Kidney epithelial cell (primary cell): ENCODE measurements at regions not wholly inside any gene's neighbourhood (a gene's known extent, or its start where the extent isn't known, plus 50 kb on each side); places are given as distances from the start of the nearest gene placed in this dataset.

Experiments
- DNase-seq: peaks from one replicate; pipeline ENCODE4 v3.0.0-alpha.2; 2010; ENCODE audit warnings: low read depth
- H3K27me3 ChIP-seq: 2 replicates; pipeline ENCODE4 v1.6.0; 2011; ENCODE audit warnings: low read length; ENCODE audit not compliant: control insufficient read depth, insufficient read depth
- H3K36me3 ChIP-seq: 2 replicates; pipeline ENCODE4 v1.5.1; 2011; ENCODE audit warnings: low read length; ENCODE audit not compliant: control insufficient read depth, insufficient read depth
- H3K4me3 ChIP-seq: 2 replicates; pipeline ENCODE4 v1.5.1; 2011; ENCODE audit warnings: low read depth, mild to moderate bottlenecking, control low read depth, low read length
- CTCF ChIP-seq: IDR thresholded peaks from 2 replicates; pipeline ENCODE4 v1.5.1; 2011; ENCODE audit warnings: mild to moderate bottlenecking, moderate library complexity, low read length, control low read depth, inconsistent platforms; ENCODE audit not compliant: insufficient read depth, poor library complexity, severe bottlenecking

GRCh38 chr6:133047065-133047665 is 194.0 kb upstream of the EYA4 start:
- no peak for TF ChIP-seq CTCF
- DNase-seq = no peak

GRCh38 chr6:133047706-133048105 is 193.5 kb upstream of the EYA4 start:
- no peak for DNase-seq
- H3K36me3 ChIP-seq = no peaks in the 10 kb centered on the region
- TF ChIP-seq CTCF = no peak
- H3K4me3 ChIP-seq = no peak overlapping the region
- no peaks in the 10 kb centered on the region for H3K27me3 ChIP-seq

More at GRCh38 chr6:133047065-133047665, 194.0 kb upstream of the EYA4 start:
- Histone ChIP-seq H3K36me3 (no peaks in the 10 kb centered on the region), H3K27me3 (no peaks in the 10 kb centered on the region), H3K4me3 (no peak overlapping the region)

- no peak for TF ChIP-seq CTCF
- Histone ChIP-seq H3K36me3 (no peaks in the 10 kb centered on the region), H3K27me3 (no peaks in the 10 kb centered on the region), H3K4me3 (no peak overlapping the region)
- DNase-seq = no peak
These were observed 189.9 kb upstream of the EYA4 start for GRCh38 chr6:133051240-133051639.

- no peak overlapping the region for H3K4me3 ChIP-seq
- no peak for TF ChIP-seq CTCF
- no peaks in the 10 kb centered on the region for H3K36me3 ChIP-seq
- DNase-seq = no peak
- no peaks in the 10 kb centered on the region for H3K27me3 ChIP-seq
These were observed 188.7 kb upstream of the EYA4 start for GRCh38 chr6:133052465-133052864.

GRCh38 chr6:133055441-133055966 is 185.7 kb upstream of the EYA4 start:
- no peak for TF ChIP-seq CTCF
- H3K27me3 ChIP-seq = no peaks in the 10 kb centered on the region
- H3K36me3 ChIP-seq = no peaks in the 10 kb centered on the region
- no peak overlapping the region for H3K4me3 ChIP-seq
- no peak for DNase-seq

GRCh38 chr6:133057352-133057751 is 183.8 kb upstream of the EYA4 start:
- no peak for TF ChIP-seq CTCF
- Histone ChIP-seq H3K36me3 (no peaks in the 10 kb centered on the region), H3K4me3 (no peak overlapping the region), H3K27me3 (no peaks in the 10 kb centered on the region)
- DNase-seq = no peak
